ENCODE measurements at regions not wholly inside any gene's neighbourhood (a gene's known extent, or its start where the extent isn't known, plus 50 kb on each side); places are given as distances from the start of the nearest gene placed in this dataset.

GRCh38 chr4:110830461-110830860 lies 207.6 kb upstream of the PITX2 start:
- no peak for TF ChIP-seq CTCF (IDR thresholded peaks at IDR 0.05; ENCODE audit: borderline replicate concordance, extremely low read depth, low read length, poor library complexity, severe bottlenecking)
- TF ChIP-seq EZH2 (IDR thresholded peaks at IDR 0.05; ENCODE audit: borderline replicate concordance, low read depth, low read length, severe bottlenecking): no peak

Data from DND-41 (cell line).